H9 (cell line): ENCODE measurements at regions not wholly inside any gene's neighbourhood (a gene's known extent, or its start where the extent isn't known, plus 50 kb on each side); places are given as distances from the start of the nearest gene placed in this dataset.

Source experiments
- DNase-seq: peaks from one replicate; pipeline ENCODE4 v3.0.0-alpha.2; 2017
- H2AFZ ChIP-seq: one replicate; pipeline ENCODE4 v1.6.1; 2013; ENCODE audit warnings: mild to moderate bottlenecking, low read length, control low read depth, moderate library complexity
- H2AK5ac ChIP-seq: 2 replicates; pipeline ENCODE4 v1.6.1; 2013; ENCODE audit warnings: low read length, control low read depth, mixed read lengths; ENCODE audit not compliant: insufficient read length
- H2BK120ac ChIP-seq: one replicate; pipeline ENCODE4 v1.6.1; 2013; ENCODE audit warnings: low read depth, mild to moderate bottlenecking, low read length, control low read depth, inconsistent platforms; ENCODE audit not compliant: poor library complexity, severe bottlenecking
- H2BK12ac ChIP-seq: 2 replicates; pipeline ENCODE4 v1.6.1; 2013; ENCODE audit warnings: low read length, control low read depth, mixed read lengths, low read depth; ENCODE audit not compliant: insufficient read length
- H2BK15ac ChIP-seq: 2 replicates; pipeline ENCODE4 v1.6.1; 2013; ENCODE audit warnings: low read depth, low read length, control low read depth
- H2BK20ac ChIP-seq: one replicate; pipeline ENCODE4 v1.6.1; 2013; ENCODE audit warnings: low read depth, mild to moderate bottlenecking, low read length, control low read depth, inconsistent platforms; ENCODE audit not compliant: poor library complexity, severe bottlenecking
- H2BK5ac ChIP-seq: 2 replicates; pipeline ENCODE4 v1.6.1; 2013; ENCODE audit warnings: low read length, control low read depth, mixed read lengths; ENCODE audit not compliant: insufficient read length
- H3K14ac ChIP-seq: 2 replicates; pipeline ENCODE4 v1.6.1; 2013; ENCODE audit warnings: low read length, control low read depth; ENCODE audit not compliant: insufficient read depth
- H3K18ac ChIP-seq: 2 replicates; pipeline ENCODE4 v1.6.1; 2013; ENCODE audit warnings: low read depth, mild to moderate bottlenecking, mixed read lengths, low read length, control low read depth; ENCODE audit not compliant: insufficient read length
- H3K23ac ChIP-seq: 2 replicates; pipeline ENCODE4 v1.6.1; 2013; ENCODE audit warnings: low read length, control low read depth, mixed read lengths, low read depth; ENCODE audit not compliant: insufficient read length
- H3K23me2 ChIP-seq: 2 replicates; pipeline ENCODE4 v1.6.1; 2013; ENCODE audit warnings: low read depth, mild to moderate bottlenecking, mixed read lengths, low read length, control low read depth; ENCODE audit not compliant: insufficient read length, poor library complexity, severe bottlenecking
- H3K27ac ChIP-seq: 2 replicates; pipeline ENCODE4 v1.5.1; 2013; ENCODE audit warnings: low read length, control low read depth, mixed read lengths, low read depth; ENCODE audit not compliant: insufficient read length
- H3K27me3 ChIP-seq: 2 replicates; pipeline ENCODE4 v1.6.1; 2013; ENCODE audit warnings: low read length, control low read depth, inconsistent platforms; ENCODE audit not compliant: insufficient read depth
- H3K4ac ChIP-seq: 2 replicates; pipeline ENCODE4 v1.6.1; 2013; ENCODE audit warnings: low read depth, mild to moderate bottlenecking, control low read depth, inconsistent platforms, low read length, moderate library complexity
- H3K4me1 ChIP-seq: 2 replicates; pipeline ENCODE4 v1.6.1; 2013; ENCODE audit warnings: low read length, control low read depth, inconsistent platforms; ENCODE audit not compliant: insufficient read depth
- H3K4me2 ChIP-seq: 2 replicates; pipeline ENCODE4 v1.6.1; 2013; ENCODE audit warnings: low read length, control low read depth, mixed read lengths; ENCODE audit not compliant: insufficient read length, insufficient read depth
- H3K56ac ChIP-seq: 2 replicates; pipeline ENCODE4 v1.6.1; 2013; ENCODE audit warnings: low read depth, mild to moderate bottlenecking, mixed read lengths, low read length, control low read depth; ENCODE audit not compliant: insufficient read length
- H3K79me1 ChIP-seq: 2 replicates; pipeline ENCODE4 v1.6.1; 2013; ENCODE audit warnings: low read depth, mild to moderate bottlenecking, moderate library complexity, low read length, control low read depth, inconsistent platforms; ENCODE audit not compliant: insufficient read depth, poor library complexity, severe bottlenecking
- H3K79me2 ChIP-seq: 2 replicates; pipeline ENCODE4 v1.6.1; 2013; ENCODE audit warnings: low read length, control low read depth, inconsistent platforms; ENCODE audit not compliant: insufficient read depth
- H3K9ac ChIP-seq: 2 replicates; pipeline ENCODE4 v1.6.1; 2013; ENCODE audit warnings: low read length, control low read depth, mixed read lengths; ENCODE audit not compliant: insufficient read length; ENCODE audit errors: extremely low read depth
- H3K9me3 ChIP-seq: one replicate; pipeline ENCODE4 v1.6.1; 2013; ENCODE audit warnings: low read depth, low read length, inconsistent platforms; ENCODE audit not compliant: control insufficient read depth
- H3T11ph ChIP-seq: one replicate; pipeline ENCODE4 v1.6.1; 2013; ENCODE audit warnings: mild to moderate bottlenecking, low read length, control low read depth, inconsistent platforms
- H4K20me1 ChIP-seq: one replicate; pipeline ENCODE4 v1.6.1; 2013; ENCODE audit not compliant: control insufficient read depth, insufficient read length, insufficient read depth
- H4K5ac ChIP-seq: 2 replicates; pipeline ENCODE4 v1.6.1; 2013; ENCODE audit warnings: low read depth, mild to moderate bottlenecking, mixed read lengths, low read length, control low read depth; ENCODE audit not compliant: insufficient read length
- H4K8ac ChIP-seq: replicated peaks from 2 replicates; pipeline ENCODE4 v1.6.1; 2013; ENCODE audit warnings: low read length, control low read depth, mixed read lengths, low read depth; ENCODE audit not compliant: insufficient read length
- H4K91ac ChIP-seq: 2 replicates; pipeline ENCODE4 v1.6.1; 2013; ENCODE audit warnings: low read depth, mild to moderate bottlenecking, moderate library complexity, mixed read lengths, low read length, control low read depth; ENCODE audit not compliant: insufficient read length
- H3K27ac Mint-ChIP-seq, 3 experiments: 2 replicates in 2 of 3; 3 replicates in 1 of 3; pipeline ENCODE4 v1.8.0; 2020 to 2021; ENCODE audit warnings: mixed read lengths in 3 of 3, mild to moderate bottlenecking in 1 of 3, moderate library complexity in 1 of 3
- H3K27me3 Mint-ChIP-seq: 2 replicates; pipeline ENCODE4 v1.8.0; 2021; ENCODE audit warnings: low read depth, mild to moderate bottlenecking, moderate library complexity, mixed read lengths
- H3K36me3 Mint-ChIP-seq, 3 experiments: 2 replicates in 2 of 3; 3 replicates in 1 of 3; pipeline ENCODE4 v1.8.0; 2020 to 2021; ENCODE audit warnings: low read depth in 3 of 3, mixed read lengths in 3 of 3; ENCODE audit not compliant: insufficient read depth in 1 of 3
- H3K4me1 Mint-ChIP-seq, 2 experiments: 2 replicates each; pipeline ENCODE4 v1.8.0; 2020; ENCODE audit warnings: mixed read lengths in 2 of 2
- H3K4me3 Mint-ChIP-seq, 2 experiments: 2 replicates in 1 of 2; 3 replicates in 1 of 2; pipeline ENCODE4 v1.8.0; 2020 to 2021; ENCODE audit warnings: mild to moderate bottlenecking in 2 of 2, mixed read lengths in 2 of 2, moderate library complexity in 1 of 2
- H3K9me3 Mint-ChIP-seq, 2 experiments: 2 replicates in 1 of 2; 3 replicates in 1 of 2; pipeline ENCODE4 v1.8.0; 2020; ENCODE audit warnings: mild to moderate bottlenecking in 2 of 2, mixed read lengths in 2 of 2, moderate library complexity in 1 of 2
- WGBS: extraction: QIAGEN DNeasy Blood & Tissue Kit; methylation state at CpG from one replicate; pipeline ENCODE4 v1.1.7; 2013; ENCODE audit warnings: missing lambda C conversion rate, low lambda C conversion rate, mixed read lengths; ENCODE audit not compliant: insufficient read length; ENCODE audit errors: extremely low coverage; 5-methylcytosine and 5-hydroxymethylcytosine counted together
- TF ChIP-seq, protein P1 (sequence below): fragments of 200-600 bp; sonication (generic); conservative IDR thresholded peaks from 3 replicates; pipeline ENCODE4 v1.8.0; 2021; ENCODE audit warnings: antibody characterized with exemption, mild to moderate bottlenecking

DNA sequence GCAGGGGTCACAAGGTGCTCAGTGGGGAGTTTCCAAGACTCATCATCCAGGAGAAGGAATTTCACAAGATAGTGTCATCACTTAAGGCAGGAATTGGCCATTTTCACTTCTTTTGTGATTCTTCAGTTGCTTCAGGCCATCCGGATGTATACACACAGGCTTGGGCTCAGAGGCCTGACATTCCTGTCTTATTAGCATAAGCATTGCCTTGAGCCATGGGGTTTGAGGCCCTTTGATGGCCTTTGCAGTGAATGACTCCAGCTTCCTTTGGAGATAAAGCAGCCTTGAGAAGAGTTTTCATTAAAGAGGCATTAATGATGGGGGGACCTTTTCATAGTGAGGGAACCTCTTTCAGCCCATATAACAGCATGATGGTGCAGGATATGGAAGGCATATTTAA is 366.0 kb upstream of the CNTNAP5 start:
- DNase-seq: no peak
- Histone ChIP-seq H2AK5ac (no peak overlapping the region), H4K8ac (no peak overlapping the region), H3K27ac (no peak overlapping the region), H4K5ac (no peak overlapping the region), H3K4me2 (no peak overlapping the region), H2BK5ac (no peak overlapping the region), H3K18ac (no peak overlapping the region), H2AFZ (no peak overlapping the region), H2BK20ac (no peak overlapping the region), H2BK120ac (no peak overlapping the region), H3K14ac (no peak overlapping the region), H4K91ac (no peak overlapping the region), H3K9ac (no peak overlapping the region), H4K20me1 (no peaks in the 10 kb centered on the region), H2BK12ac (no peak overlapping the region), H3K23ac (no peak overlapping the region), H2BK15ac (no peak overlapping the region), H3K4me1 (no peaks in the 10 kb centered on the region; the same call in 1 of the 2 replicates), H3K27me3 (no peaks in the 10 kb centered on the region), H3K23me2 (no peaks in the 10 kb centered on the region), H3K56ac (no peak overlapping the region), H3T11ph (no peak overlapping the region), H3K4ac (no peak overlapping the region), H3K79me2 (no peaks in the 10 kb centered on the region), H3K79me1 (no peaks in the 10 kb centered on the region), H3K9me3 (peaks cover 9% of the 10 kb centered on the region)
- Mint-ChIP-seq H3K27ac (peak overlapping the region in 1 of 3 experiments; percentile 75; a peak in 3 of 7 replicates), H3K9me3 (peaks cover 24 to 39% of the 10 kb centered on the region in 2 experiments), H3K27me3 (peaks cover 1% of the 10 kb centered on the region; the same call in 1 of the 2 replicates), H3K36me3 (peaks cover 22 to 26% (median 23%) of the 10 kb centered on the region in 3 experiments), H3K4me3 (no peak overlapping the region), H3K4me1 (peaks cover 2 to 26% of the 10 kb centered on the region in 2 experiments; a peak in 2 of 4 replicates)
- whole genome bisulfite sequencing: no CpG with 5 or more reads among the region's 1 CpG
- TF ChIP-seq, protein P1, sequence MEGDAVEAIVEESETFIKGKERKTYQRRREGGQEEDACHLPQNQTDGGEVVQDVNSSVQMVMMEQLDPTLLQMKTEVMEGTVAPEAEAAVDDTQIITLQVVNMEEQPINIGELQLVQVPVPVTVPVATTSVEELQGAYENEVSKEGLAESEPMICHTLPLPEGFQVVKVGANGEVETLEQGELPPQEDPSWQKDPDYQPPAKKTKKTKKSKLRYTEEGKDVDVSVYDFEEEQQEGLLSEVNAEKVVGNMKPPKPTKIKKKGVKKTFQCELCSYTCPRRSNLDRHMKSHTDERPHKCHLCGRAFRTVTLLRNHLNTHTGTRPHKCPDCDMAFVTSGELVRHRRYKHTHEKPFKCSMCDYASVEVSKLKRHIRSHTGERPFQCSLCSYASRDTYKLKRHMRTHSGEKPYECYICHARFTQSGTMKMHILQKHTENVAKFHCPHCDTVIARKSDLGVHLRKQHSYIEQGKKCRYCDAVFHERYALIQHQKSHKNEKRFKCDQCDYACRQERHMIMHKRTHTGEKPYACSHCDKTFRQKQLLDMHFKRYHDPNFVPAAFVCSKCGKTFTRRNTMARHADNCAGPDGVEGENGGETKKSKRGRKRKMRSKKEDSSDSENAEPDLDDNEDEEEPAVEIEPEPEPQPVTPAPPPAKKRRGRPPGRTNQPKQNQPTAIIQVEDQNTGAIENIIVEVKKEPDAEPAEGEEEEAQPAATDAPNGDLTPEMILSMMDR: no peak
